ENCODE measurements at regions not wholly inside any gene's neighbourhood (a gene's known extent, or its start where the extent isn't known, plus 50 kb on each side); places are given as distances from the start of the nearest gene placed in this dataset.

DNA sequence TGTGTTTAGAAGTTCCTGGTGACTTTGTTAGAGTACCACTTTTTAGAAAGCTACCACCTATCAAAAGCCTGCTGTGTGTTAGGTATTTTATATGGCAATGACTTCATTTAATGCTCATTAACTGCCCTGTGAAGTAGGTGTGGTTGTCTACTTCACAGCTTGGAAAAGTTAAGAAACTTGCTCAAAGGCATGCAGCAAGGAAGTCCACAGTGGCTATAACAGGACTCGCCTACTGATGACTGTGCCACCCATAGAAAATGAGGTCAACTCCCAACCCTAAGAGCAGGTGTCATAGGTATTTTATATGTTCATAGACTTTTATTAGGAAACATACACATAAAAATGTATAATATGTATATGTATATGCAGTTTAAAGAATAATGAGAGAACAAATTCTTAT is 125.2 kb upstream of the PAX6 start:
- no peak for TF ChIP-seq EZH2phosphoT487 (conservative IDR thresholded peaks at IDR 0.05; ENCODE audit: low read length)
- TF ChIP-seq, protein P1, sequence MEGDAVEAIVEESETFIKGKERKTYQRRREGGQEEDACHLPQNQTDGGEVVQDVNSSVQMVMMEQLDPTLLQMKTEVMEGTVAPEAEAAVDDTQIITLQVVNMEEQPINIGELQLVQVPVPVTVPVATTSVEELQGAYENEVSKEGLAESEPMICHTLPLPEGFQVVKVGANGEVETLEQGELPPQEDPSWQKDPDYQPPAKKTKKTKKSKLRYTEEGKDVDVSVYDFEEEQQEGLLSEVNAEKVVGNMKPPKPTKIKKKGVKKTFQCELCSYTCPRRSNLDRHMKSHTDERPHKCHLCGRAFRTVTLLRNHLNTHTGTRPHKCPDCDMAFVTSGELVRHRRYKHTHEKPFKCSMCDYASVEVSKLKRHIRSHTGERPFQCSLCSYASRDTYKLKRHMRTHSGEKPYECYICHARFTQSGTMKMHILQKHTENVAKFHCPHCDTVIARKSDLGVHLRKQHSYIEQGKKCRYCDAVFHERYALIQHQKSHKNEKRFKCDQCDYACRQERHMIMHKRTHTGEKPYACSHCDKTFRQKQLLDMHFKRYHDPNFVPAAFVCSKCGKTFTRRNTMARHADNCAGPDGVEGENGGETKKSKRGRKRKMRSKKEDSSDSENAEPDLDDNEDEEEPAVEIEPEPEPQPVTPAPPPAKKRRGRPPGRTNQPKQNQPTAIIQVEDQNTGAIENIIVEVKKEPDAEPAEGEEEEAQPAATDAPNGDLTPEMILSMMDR (IDR thresholded peaks at IDR 0.05; ENCODE audit: insufficient read depth, low read length, poor library complexity, severe bottlenecking): no peak
- Histone ChIP-seq H3K9me3 (ENCODE audit: insufficient read depth, low read length) (no peaks in the 10 kb centered on the region), H3K27ac (ENCODE audit: low read depth, low read length) (no peak overlapping the region)

DNA sequence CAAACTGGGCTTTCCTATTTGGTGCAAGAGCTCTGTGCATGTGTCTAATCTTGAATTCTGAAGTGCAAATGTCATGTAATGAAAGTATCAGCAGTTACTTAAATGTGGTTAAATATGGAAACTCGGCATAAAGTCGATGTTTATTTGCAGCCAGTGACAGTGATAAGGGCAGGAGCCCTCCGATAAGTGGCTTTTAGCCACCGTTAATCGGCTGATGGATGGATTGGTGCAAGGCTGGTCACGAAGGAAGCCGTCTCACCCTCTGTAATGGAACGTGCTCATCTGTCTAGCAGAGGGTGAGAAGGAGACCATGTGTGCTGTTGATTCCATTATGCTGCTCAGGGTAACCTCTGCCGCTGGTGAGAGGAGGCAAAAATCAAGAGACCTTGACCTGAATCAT is 121.8 kb upstream of the PAX6 start:
- TF ChIP-seq, protein P1 (IDR thresholded peaks at IDR 0.05; ENCODE audit: insufficient read depth, low read length, poor library complexity, severe bottlenecking): no peak
- no peak for TF ChIP-seq EZH2phosphoT487 (conservative IDR thresholded peaks at IDR 0.05; ENCODE audit: low read length)
- Histone ChIP-seq H3K36me3 (ENCODE audit: low read length) (no peaks in the 10 kb centered on the region), H3K27me3 (ENCODE audit: low read length) (no peaks in the 10 kb centered on the region), H3K27ac (ENCODE audit: low read depth, low read length) (no peak overlapping the region), H3K9me2 (replicated peaks; ENCODE audit: insufficient read depth, low read length) (no peaks in the 10 kb centered on the region), H3K9me3 (ENCODE audit: insufficient read depth, low read length) (no peaks in the 10 kb centered on the region), H3K4me2 (ENCODE audit: low read depth, low read length, poor library complexity, severe bottlenecking) (no peak overlapping the region), H4K20me1 (ENCODE audit: low read depth, low read length) (no peaks in the 10 kb centered on the region), H3K79me2 (ENCODE audit: insufficient read depth, low read length) (no peaks in the 10 kb centered on the region), H3F3A (ENCODE audit: insufficient read depth) (no peaks in the 10 kb centered on the region), H3K9ac (ENCODE audit: low read length) (no peak overlapping the region), H2AFZ (ENCODE audit: low read depth, low read length, severe bottlenecking) (no peak overlapping the region), H3K4me3 (ENCODE audit: insufficient read depth, low read length, poor library complexity, severe bottlenecking) (no peak overlapping the region)

More for the DNA sequence above, 125.2 kb upstream of the PAX6 start:
- H3K79me2 ChIP-seq (ENCODE audit: insufficient read depth, low read length): no peaks in the 10 kb centered on the region
- no peaks in the 10 kb centered on the region for H4K20me1 ChIP-seq (ENCODE audit: low read depth, low read length)
- no peaks in the 10 kb centered on the region for H3K27me3 ChIP-seq (ENCODE audit: low read length)
- H3K4me2 ChIP-seq (ENCODE audit: low read depth, low read length, poor library complexity, severe bottlenecking): no peak overlapping the region
- no peaks in the 10 kb centered on the region for H3K9me2 ChIP-seq (replicated peaks; ENCODE audit: insufficient read depth, low read length)
- H2AFZ ChIP-seq (ENCODE audit: low read depth, low read length, severe bottlenecking): no peak overlapping the region
- H3K9ac ChIP-seq (ENCODE audit: low read length): no peak overlapping the region
- no peak overlapping the region for H3K4me3 ChIP-seq (ENCODE audit: insufficient read depth, low read length, poor library complexity, severe bottlenecking)
- no peaks in the 10 kb centered on the region for H3K36me3 ChIP-seq (ENCODE audit: low read length)
- no peaks in the 10 kb centered on the region for H3F3A ChIP-seq (ENCODE audit: insufficient read depth)

DNA sequence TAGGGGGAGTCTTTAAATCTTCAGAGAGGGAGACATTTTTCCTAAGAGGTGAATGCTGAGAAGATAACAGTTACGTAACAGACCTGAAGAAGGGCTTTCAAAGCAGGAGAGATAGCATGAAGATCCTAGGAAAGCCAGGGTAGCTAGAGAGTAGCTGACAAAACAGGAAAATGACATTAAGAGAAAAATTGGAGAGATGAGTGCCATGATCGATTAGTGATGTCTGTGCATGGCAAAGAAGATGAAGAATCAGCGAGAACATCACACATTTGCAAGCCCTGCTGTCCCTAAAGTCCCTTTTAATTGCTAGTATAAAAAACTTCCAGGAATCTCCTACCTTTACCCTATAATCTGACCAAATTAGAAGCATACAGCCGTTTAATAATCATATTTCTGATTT is 116.9 kb upstream of the PAX6 start:
- Histone ChIP-seq H3K27ac (ENCODE audit: low read depth, low read length) (no peak overlapping the region), H3K4me2 (ENCODE audit: low read depth, low read length, poor library complexity, severe bottlenecking) (no peak overlapping the region), H4K20me1 (ENCODE audit: low read depth, low read length) (no peaks in the 10 kb centered on the region), H3K9ac (ENCODE audit: low read length) (no peak overlapping the region), H3K9me3 (ENCODE audit: insufficient read depth, low read length) (no peaks in the 10 kb centered on the region), H3K4me3 (ENCODE audit: insufficient read depth, low read length, poor library complexity, severe bottlenecking) (no peak overlapping the region), H2AFZ (ENCODE audit: low read depth, low read length, severe bottlenecking) (no peak overlapping the region), H3K36me3 (ENCODE audit: low read length) (no peaks in the 10 kb centered on the region), H3K27me3 (ENCODE audit: low read length) (no peaks in the 10 kb centered on the region), H3K79me2 (ENCODE audit: insufficient read depth, low read length) (no peaks in the 10 kb centered on the region), H3K9me2 (replicated peaks; ENCODE audit: insufficient read depth, low read length) (no peaks in the 10 kb centered on the region), H3F3A (ENCODE audit: insufficient read depth) (no peaks in the 10 kb centered on the region)
- TF ChIP-seq, protein P1 (IDR thresholded peaks at IDR 0.05; ENCODE audit: insufficient read depth, low read length, poor library complexity, severe bottlenecking): no peak
- TF ChIP-seq EZH2phosphoT487 (conservative IDR thresholded peaks at IDR 0.05; ENCODE audit: low read length): no peak
